ENCODE measurements at regions not wholly inside any gene's neighbourhood (a gene's known extent, or its start where the extent isn't known, plus 50 kb on each side); places are given as distances from the start of the nearest gene placed in this dataset.
"Not testable (repeated sequence)": the region's sequence is repeated elsewhere in the genome, so short reads cannot be mapped to it uniquely, and the experiment has no call there.

DNA sequence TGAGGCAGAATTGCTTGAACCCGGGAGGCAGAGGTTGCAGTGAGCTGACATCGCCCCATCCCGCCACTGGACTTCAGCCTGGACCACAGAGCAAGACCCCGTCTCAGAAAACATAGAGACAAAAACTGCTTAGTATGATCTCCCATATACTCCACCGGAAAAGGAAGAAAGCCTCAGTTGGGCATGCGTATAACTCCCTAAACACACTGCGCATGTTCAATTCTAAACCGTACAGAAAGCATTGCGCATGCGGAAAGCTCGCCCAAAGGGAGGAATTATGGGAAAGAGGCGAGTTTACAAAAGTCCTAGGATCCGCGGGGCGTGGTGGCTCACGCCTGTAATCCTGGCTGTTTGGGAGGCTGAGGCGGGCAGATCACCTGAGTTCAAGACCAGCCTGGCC, 312.7 kb upstream of the ERCC4 start:
- FAIRE-seq, result no peak

DNA sequence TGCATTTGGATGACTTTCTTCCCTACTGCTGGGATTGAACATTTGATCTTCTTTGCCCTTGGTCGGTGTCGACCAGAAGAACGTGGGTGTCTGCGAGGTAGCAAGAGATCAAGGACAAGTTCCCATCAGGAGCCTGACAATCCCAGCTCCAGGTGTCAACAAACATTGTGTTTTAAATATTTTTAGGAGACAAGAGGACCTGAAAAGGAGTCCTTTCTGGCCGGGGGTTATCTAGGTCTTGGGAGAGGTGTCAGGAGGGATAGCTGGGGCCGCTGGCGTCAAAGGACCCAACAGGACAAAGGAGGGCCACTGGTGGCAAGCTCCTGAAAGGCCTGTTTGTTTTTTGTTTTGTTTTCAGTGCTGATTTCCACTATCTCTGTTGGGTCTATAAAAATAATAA, 308.4 kb upstream of the ERCC4 start:
- FAIRE-seq, result no peak
- DNase-seq (ENCODE audit: insufficient read length, low spot score), result no peak

More for the DNA sequence above, 312.7 kb upstream of the ERCC4 start:
- no peak for DNase-seq (ENCODE audit: insufficient read length, low spot score)

DNA sequence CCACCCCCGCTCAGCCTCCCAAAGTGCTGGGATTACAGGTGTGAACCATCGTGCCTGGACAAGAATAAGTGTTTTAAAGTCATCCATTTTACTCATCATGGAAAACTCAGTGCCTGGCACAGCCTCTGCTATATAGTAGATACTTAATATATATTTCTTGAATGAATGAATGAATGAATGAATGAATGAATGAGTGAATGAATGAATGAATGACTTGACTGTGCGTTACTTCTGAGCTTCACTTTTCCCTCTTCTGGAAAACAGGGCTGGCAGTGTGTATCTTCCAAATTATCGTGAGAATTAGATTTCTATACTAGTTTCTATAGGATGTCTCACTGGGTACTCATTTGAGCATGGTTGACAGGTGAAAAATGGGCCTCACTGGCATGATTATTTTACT, 307.3 kb upstream of the ERCC4 start:
- FAIRE-seq, result no peak
- DNase-seq (ENCODE audit: insufficient read length, low spot score), result no peak

DNA sequence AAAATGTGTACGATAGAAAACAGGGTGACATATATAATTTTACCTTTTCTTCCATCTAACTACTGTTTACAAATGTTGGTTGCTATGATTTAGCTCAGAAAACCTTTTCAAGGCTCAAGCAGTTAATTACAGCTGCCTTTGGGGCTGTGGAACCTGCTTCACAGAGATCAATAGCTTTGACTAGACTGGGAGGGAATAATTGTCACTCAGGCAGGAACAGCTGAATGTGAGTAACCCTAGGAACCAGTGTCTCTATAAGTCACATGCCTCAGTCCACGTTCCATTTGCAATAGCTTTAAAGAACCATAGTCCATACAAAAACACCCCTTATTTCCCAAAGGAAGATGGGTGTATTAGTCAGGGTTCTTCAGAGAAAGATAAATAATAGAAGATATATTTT, 306.8 kb upstream of the ERCC4 start:
- DNase-seq (ENCODE audit: insufficient read length, low spot score), result no peak
- no peak for FAIRE-seq

DNA sequence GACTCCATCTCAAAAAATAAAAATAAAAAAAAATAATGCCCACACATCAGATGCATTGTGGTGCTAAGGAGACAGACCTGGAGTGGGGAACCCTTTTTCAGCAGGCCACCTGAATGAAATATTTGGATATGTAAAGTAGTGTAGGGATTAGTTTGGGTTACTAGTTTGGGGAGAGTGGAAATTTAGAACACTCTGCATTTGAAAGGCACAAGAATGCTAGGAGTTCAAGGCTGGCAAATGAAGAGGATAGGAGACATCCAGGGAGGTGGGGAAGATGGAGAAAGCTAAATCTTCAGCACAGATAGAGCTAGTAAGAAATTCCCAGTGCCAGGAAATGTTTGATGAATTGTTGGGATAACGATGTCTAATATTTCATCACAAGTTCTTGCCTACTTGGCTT, 298.3 kb upstream of the ERCC4 start:
- FAIRE-seq, result no peak
- DNase-seq (ENCODE audit: insufficient read length, low spot score), result no peak

DNA sequence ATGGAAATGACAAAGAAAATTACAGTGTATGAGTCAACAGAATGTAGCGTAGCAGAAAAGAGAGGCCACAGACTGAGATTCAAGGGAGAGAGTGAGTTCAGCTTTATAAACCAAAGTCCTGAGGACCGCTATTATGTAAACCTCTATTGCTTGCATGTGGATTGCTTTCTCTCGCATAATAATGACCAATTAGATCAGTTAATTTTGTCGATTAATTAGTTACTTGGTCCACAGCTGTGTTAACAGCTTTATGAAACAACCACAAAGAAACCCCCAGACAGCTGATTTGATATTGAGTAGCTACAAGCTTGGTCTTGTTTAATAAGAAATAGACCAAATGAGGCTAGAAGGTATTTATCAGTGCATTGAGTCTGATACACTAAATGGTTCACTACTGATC, 291.8 kb upstream of the ERCC4 start:
- DNase-seq (ENCODE audit: insufficient read length, low spot score), result no peak
- FAIRE-seq, result no peak

DNA sequence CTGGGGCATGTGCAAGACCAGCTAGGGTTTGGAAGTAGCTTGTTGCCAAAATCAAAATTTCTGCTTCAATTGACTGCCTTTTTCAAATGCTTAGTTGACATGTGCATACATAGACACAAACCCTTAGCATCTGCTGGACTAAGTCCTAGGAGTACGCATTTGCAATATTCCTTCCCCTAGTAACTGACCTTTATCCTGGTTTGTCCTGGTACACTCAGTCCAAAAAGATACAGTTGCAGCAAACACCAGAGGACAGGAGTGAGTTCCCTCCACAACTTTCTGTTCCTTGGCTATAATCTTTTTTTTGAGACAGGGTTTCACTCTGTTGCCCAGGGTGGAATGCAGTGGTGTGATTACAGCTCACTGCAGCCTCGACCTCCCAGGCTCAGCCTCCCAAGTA, 290.2 kb upstream of the ERCC4 start:
- DNase-seq (ENCODE audit: insufficient read length, low spot score) (no peak), FAIRE-seq (no peak)

DNA sequence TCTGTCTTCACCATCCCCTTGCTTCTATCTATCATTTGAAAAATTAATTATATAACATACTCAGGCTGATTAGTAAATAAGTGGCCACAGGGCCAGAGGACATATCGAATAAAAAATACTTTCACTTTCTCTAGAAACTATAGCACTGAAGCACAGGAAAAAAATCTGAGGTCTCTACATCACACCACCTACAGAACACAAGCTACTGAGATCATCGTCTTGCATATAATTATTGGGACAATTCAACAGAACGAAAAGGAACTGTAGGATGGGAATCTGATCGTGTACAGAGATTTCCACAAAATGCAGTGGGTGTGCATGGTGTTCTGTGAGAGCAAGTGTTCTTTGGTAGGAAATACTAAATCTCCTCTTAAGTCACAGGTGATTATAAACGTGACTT, 289.6 kb upstream of the ERCC4 start:
- DNase-seq (ENCODE audit: insufficient read length, low spot score) (no peak), FAIRE-seq (no peak)

DNA sequence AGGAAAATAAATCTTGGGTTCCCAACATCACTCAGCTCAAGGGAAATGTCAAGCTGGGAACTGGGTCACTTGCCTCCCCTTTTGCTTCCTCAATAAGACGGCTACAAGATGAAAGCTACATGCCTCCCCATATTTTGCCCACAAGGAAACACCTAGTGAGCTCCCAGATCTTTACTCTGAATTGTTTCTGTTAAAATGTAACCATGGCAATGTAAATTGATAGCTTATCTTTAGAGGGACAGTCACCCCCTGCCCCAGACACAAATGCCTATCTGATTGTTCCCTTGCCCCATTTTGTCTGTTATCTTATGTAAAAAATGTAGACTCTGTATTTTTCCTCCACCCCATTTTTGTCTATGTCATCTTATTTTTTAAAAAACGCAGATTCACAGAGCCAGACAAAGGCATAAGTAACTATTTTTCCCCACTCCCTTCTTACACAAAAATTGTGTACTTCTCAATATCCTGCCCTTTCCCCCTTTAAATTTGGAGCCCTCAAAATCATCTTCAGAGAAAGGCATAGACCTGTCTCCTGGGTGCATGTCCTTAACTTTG, 288.7 kb upstream of the ERCC4 start:
- FAIRE-seq, result no peak
- DNase-seq (ENCODE audit: insufficient read length, low spot score), result no peak

DNA sequence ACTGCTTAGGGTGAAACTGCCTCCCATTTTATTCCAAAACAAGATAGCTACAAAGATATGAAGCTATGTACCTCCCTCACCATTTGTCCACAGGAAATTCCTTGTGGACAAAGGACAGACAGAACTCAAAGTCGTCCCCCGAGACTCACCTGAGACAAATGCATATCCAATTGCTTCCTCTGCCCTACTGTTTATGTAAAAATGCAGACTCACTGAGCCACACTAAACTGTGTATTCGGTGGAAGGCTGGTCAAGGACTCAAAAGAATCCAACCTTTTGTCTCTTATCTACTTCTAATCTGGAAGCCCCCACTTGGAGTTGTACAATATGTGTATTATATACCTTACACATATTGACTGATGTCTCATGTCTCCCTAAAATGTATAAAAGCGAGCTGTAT, 288.0 kb upstream of the ERCC4 start:
- FAIRE-seq, result no peak
- no peak for DNase-seq (ENCODE audit: insufficient read length, low spot score)

DNA sequence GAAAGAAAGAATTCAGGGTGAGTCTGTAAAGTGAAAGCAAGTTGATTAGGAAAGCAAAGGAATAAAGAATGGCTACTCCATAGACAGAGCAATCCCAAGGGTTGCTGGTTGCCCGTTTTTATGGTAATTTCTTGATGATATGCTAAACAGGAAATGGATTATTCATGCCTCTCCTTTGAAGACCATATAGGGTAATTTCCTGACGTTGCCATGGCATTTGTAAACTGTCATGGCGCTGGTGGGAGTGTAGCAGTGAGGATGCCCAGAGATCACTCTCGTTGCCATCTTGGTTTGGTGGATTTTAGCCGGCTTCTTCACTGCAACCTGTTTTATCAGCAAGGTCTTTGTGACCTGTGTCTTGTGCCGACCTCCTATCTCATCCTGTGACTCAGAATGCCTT, 287.4 kb upstream of the ERCC4 start:
- not testable (repeated sequence) for FAIRE-seq

DNA sequence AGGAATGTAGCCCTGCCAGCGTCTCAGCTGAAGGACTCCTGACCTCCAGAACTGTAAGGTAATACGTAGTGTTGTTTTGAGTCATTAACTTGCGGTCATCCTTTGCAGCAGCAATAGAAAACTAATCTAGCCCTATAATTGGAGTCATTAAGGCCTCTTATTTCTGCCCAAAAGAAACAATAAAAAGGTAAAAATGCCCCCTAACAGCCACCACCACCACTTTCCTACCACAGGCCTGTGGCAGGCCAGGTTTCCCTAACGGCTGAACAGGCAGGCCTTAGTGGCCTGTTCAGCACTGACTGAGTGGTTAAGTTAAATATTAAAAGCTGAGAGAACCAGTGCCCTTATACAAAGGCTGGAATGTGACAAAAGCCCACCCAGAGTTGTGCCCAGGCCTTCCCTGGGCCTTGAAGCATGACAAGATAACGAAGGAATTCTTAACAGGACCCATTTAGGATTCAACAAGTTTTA, 286.5 kb upstream of the ERCC4 start:
- FAIRE-seq, result no peak
- no peak for DNase-seq (ENCODE audit: insufficient read length, low spot score)

More for the DNA sequence above, 287.4 kb upstream of the ERCC4 start:
- DNase-seq (ENCODE audit: insufficient read length, low spot score), result not testable (repeated sequence)

DNA sequence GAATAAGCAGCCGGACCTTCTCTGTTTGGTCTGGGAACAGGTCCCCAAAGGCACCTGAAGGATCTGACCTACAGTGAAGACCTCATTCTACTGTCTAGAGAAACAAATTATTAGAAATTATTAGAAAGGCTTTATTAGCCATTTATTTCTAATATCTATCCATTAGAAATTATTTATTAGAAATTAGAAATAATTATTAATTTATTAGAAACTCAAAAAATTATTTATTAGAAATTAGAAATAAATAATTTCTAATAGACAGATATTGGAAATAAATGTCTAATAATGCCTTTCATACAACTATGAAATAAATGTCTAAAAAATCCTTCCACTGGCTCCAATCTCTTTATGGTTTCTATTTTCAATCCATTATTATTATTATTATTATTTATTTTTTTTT, 285.7 kb upstream of the ERCC4 start:
- no peak for FAIRE-seq
- no peak for DNase-seq (ENCODE audit: insufficient read length, low spot score)

DNA sequence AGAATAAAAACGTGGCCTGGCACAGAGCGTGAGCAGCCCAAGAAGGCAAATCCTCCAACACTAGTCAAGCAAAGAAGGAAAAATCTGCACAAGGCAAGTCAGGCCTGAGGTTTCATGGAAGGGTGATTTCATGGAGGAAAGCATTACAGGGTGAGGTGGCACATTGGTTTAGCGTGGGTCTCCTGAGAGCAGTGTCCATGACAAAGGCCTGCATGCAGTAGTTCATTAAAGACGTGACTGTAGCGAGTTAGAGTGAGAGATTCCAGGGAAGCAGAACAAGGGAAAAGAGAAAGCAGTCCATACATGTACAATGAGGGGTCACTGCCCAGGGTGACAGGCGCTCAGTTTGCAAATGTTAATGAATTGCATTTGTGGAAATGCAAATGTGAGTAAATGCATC, 285.0 kb upstream of the ERCC4 start:
- DNase-seq (ENCODE audit: insufficient read length, low spot score) (no peak), FAIRE-seq (no peak)

DNA sequence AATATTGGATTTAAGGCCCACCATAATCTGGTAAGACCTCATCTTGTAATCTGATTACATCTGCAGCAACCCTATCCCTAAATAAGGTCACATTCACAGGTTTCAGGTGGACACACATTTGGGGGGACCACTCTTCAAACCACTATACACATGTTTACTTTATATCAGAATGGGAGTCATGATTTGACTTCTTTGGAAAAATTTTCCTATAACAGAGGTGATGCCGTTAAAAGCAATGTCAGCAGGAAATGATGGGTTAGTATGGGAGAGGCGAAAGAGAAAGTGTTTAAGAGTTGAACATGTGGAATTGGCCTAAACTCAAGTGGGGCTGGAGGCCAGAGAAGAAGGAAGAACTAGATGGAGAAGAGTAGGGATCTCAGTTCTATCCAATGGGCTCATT, 281.7 kb upstream of the ERCC4 start:
- no peak for DNase-seq (ENCODE audit: insufficient read length, low spot score)
- FAIRE-seq, result no peak

DNA sequence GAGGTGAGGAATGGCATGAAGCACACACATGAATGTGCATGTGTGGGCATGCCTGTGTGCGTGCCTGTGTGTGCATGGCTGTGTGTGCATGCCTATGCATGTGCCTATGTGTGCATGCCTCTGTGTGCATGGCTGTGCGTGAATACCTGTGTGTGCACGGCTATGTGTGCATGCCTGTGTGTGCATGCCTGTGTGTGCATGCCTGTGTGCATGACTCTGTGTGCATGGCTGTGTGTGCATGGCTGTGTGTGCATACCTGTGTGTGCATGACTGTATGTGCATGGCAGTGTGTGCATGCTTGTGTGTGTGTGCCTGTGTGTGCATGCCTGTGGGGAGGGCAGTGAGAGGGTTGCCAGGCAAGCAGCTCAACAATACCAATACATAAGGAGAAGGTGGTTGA, 276.5 kb upstream of the ERCC4 start:
- DNase-seq (ENCODE audit: insufficient read length, low spot score) (no peak), FAIRE-seq (peak; percentile 80)

DNA sequence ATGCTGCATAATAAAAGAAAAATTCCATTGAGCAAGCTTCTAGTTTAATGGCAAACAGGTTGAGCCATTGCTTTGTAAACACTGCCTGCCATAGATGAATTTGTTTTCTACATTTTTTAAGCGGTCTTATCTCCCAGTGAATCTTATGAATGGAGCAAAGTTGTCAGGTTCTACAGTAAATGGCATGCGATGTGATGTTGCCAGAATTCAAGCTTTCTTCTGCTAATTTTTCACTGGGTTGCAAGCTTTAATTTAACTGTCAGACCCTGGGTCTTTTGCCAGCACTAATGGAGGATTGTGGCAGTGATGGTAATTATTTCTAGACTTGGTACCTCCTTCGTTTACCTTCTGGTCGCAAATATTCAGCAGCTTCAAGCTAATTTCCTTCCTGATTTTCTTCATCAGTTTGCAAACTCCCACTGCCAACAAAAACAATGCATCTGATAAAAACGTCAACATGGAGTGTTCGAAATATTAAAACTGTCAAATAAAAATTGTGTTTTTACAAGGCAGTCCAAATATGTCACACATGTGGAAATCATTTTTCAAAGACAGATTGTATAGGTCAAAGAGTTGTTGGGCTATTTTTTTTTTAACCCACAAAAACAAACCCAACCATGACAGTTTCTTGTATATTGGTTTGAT, 274.2 kb upstream of the ERCC4 start:
- DNase-seq (ENCODE audit: insufficient read length, low spot score) (no peak), FAIRE-seq (no peak)

DNA sequence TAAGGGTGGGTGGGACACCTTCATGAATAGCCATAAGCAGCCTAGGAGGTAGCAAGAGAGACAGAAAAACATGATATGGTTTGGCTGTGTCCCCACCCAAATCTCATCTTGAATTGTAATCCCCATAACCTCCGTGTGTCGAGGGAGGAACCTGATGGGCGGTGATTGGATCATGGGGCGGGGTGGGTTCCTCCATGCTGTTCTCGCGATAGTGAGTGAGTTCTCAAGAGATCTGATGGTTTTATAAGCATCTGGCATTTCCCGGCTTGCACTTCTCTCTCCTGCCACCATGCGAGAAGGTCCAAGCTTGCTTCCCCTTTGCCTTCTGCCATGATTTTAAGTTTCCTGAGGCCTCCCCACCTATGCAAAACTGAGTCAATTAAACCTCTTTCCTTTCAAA, 259.1 kb upstream of the ERCC4 start:
- no peak for FAIRE-seq
- no peak for DNase-seq (ENCODE audit: insufficient read length, low spot score)

DNA sequence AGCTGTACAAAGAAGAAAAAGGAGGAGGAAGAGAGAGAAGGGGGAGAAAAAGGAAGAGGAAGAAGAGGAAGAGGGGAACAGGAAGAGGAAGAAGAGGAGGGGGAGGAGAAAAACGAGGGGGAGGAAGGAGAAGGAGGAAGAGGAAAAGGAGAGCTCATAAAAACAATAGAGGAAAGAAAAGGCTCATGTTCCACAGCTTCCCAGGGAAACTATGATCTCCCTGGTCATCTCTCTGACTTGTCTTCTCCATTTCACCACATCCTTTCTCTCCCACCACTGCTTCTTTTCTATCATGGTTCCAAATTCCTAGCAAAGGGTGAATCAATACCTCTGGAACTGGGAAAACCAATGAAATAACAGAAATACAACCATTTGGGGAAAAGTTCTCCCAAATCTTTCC, 254.1 kb upstream of the ERCC4 start:
- FAIRE-seq (no peak), DNase-seq (ENCODE audit: insufficient read length, low spot score) (no peak)

DNA sequence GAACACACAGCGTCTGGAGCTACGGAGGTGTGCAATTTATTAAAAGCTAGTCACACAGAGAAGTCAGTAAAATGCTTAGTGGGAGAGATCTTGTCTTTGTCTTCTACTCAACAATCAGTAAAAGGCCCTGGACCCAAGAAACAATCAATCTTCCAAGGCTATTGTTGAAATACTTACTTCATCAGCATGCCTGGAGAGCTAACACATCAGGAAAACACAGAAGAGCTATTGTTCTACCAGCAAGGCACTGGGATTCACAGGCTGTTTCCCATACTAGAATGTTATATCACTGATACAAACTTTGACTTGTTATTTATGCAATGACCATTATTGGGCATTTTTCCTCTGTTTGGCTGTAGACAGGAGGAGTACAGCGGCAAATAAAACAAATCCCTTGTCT, 247.8 kb upstream of the ERCC4 start:
- FAIRE-seq, result no peak

DNA sequence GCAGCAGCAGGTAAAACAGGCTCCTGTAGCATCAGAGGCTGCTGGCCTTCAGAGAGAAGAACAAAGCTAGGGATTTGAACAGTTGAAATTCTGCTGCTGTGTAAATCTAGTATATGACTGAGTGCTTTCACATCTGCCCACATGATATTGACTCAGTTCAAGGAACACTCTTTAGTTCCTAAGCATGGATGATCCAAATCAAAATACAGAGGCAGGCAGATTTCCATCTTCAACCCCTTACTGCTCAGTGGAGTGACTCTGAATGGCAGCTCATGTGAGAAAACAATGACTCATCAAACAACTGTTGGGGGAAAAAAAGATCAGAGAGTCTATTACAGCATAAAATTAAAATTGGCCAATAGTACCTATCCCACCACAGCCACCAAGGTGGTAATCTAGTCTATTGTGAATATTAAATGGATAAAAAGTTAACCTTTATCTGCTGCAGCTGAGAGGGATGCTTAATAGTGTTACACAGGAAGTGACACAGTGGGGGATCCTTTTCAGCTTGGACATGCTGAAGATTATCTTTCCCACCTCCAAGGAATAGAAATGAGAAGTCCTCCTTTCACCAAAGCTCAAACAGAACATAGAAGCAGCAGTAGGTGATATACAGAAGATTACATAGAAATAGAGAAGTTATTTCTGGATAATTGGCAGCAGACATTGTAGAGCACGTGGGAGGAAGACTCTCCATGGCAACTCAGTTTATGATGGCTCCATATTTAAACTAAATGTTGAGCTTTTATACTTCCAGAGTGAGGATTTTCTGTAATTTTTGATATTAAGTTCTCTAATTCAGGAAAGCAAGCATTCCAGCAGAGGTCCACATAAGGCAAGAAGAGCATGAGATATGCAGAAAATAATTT, 239.7 kb upstream of the ERCC4 start:
- no peak for DNase-seq (ENCODE audit: insufficient read length, low spot score)
- FAIRE-seq, result no peak

More for the DNA sequence above, 247.8 kb upstream of the ERCC4 start:
- DNase-seq (ENCODE audit: insufficient read length, low spot score), result no peak
